NCI-H748 treated with DMSO at 0.1 percent for 48 hours (cell line): ENCODE measurements at regions not wholly inside any gene's neighbourhood (a gene's known extent, or its start where the extent isn't known, plus 50 kb on each side); places are given as distances from the start of the nearest gene placed in this dataset.

Experiments used
- DNase-seq: peaks from one replicate; lab custom pipeline; 2025; lab: John Stamatoyannopoulos, UW

- DNase-seq, result no peak
These were observed 124.6 kb upstream of the BCL2L14 start for GRCh38 chr12:11946161-11946560.

- DNase-seq, result no peak
These were observed 123.5 kb upstream of the BCL2L14 start for GRCh38 chr12:11947213-11947612.

GRCh38 chr12:11949738-11950411 lies 120.9 kb upstream of the BCL2L14 start:
- no peak for DNase-seq

GRCh38 chr12:11951209-11951608 lies 119.5 kb upstream of the BCL2L14 start:
- no peak for DNase-seq

GRCh38 chr12:11953523-11953922 lies 117.2 kb upstream of the BCL2L14 start:
- no peak for DNase-seq

- DNase-seq, result no peak
These were observed 116.6 kb upstream of the BCL2L14 start for GRCh38 chr12:11954181-11954580.

- DNase-seq, result no peak
These were observed 112.3 kb upstream of the BCL2L14 start for GRCh38 chr12:11958221-11959091.

GRCh38 chr12:11959117-11959823 lies 111.5 kb upstream of the BCL2L14 start:
- DNase-seq, result no peak

GRCh38 chr12:11960646-11961045 lies 110.1 kb upstream of the BCL2L14 start:
- no peak for DNase-seq

GRCh38 chr12:11961686-11962085 lies 109.1 kb upstream of the BCL2L14 start:
- no peak for DNase-seq

- no peak for DNase-seq
These were observed 107.9 kb upstream of the BCL2L14 start for GRCh38 chr12:11962860-11963259.

- DNase-seq, result no peak
These were observed 106.8 kb upstream of the BCL2L14 start for GRCh38 chr12:11963841-11964471.

GRCh38 chr12:11965258-11965910 lies 105.4 kb upstream of the BCL2L14 start:
- no peak for DNase-seq

- no peak for DNase-seq
These were observed 103.2 kb upstream of the BCL2L14 start for GRCh38 chr12:11967376-11968047.

GRCh38 chr12:11968048-11968383 lies 102.7 kb upstream of the BCL2L14 start:
- no peak for DNase-seq

GRCh38 chr12:11968516-11968915 lies 102.2 kb upstream of the BCL2L14 start:
- no peak for DNase-seq

GRCh38 chr12:11969437-11970154 lies 101.1 kb upstream of the BCL2L14 start:
- DNase-seq, result no peak

GRCh38 chr12:11970155-11970520 lies 100.6 kb upstream of the BCL2L14 start:
- no peak for DNase-seq

- DNase-seq, result no peak
These were observed 97.3 kb upstream of the BCL2L14 start for GRCh38 chr12:11973396-11973795.

GRCh38 chr12:11976005-11976404 lies 94.7 kb upstream of the BCL2L14 start:
- no peak for DNase-seq
